Gastrocnemius medialis (tissue), 4 donors: ENCODE measurements at regions not wholly inside any gene's neighbourhood (a gene's known extent, or its start where the extent isn't known, plus 50 kb on each side); places are given as distances from the start of the nearest gene placed in this dataset.
"Not testable (repeated sequence)": the region's sequence is repeated elsewhere in the genome, so short reads cannot be mapped to it uniquely, and the experiment has no call there.

Experiments
- ATAC-seq, 2 donors: fragments of 150-250 bp; one replicate each; pipeline ENCODE4 v1.9.1; 2016
- DNase-seq, 2 donors: peaks; one replicate each; pipeline ENCODE4 v3.0.0-alpha.2; 2019
- H3K27ac ChIP-seq, 4 donors: fragments of 200-600 bp; sonication (generic); 1 replicate in 1 of 4; 2 replicates in 3 of 4; pipeline ENCODE4 v1.5.1; 2016 to 2018; ENCODE audit warnings: mild to moderate bottlenecking in 2 of 4, moderate library complexity in 1 of 4
- H3K27me3 ChIP-seq, 3 donors: fragments of 200-600 bp; sonication (generic) in 2 of 3; 1 replicate in 1 of 3; 2 replicates in 2 of 3; pipeline versions ENCODE4 v1.5.1 to v1.6.0; 2016 to 2019; ENCODE audit warnings: mild to moderate bottlenecking in 1 of 3, moderate library complexity in 1 of 3
- H3K36me3 ChIP-seq, 2 donors: fragments of 200-600 bp; sonication (generic) in 1 of 2; one replicate each; pipeline ENCODE4 v1.5.1; 2017 to 2018
- H3K4me1 ChIP-seq, 2 donors: fragments of 200-600 bp; sonication (generic) in 1 of 2; one replicate each; pipeline ENCODE4 v1.5.1; 2016 to 2017; ENCODE audit warnings: mild to moderate bottlenecking in 2 of 2
- H3K4me3 ChIP-seq, 4 donors: fragments of 200-600 bp; sonication (generic) in 3 of 4; 1 replicate in 1 of 4; 2 replicates in 3 of 4; pipeline ENCODE4 v1.5.1; 2016 to 2019; ENCODE audit warnings: mild to moderate bottlenecking in 2 of 4
- H3K9me3 ChIP-seq, 3 donors: fragments of 200-600 bp; sonication (generic) in 2 of 3; 1 replicate in 1 of 3; 2 replicates in 2 of 3; pipeline ENCODE4 v1.5.1; 2016 to 2019
- POLR2A ChIP-seq, 2 donors: fragments of 450-650 bp; IDR thresholded peaks; one replicate each; pipeline ENCODE4 v1.6.1; 2017; ENCODE audit warnings: antibody characterized with exemption in 2 of 2, mild to moderate bottlenecking in 2 of 2, moderate library complexity in 2 of 2
- in situ Hi-C, 4 donors: fragments of 200-750 bp; cut with MboI; loops; one replicate each; pipeline versions ENCODE4 v1.15.0 to v1.8.0; 2017; ENCODE audit warnings: low sequenced_read_pairs in 4 of 4
- intact Hi-C: fragments of 100-400 bp; cut with DNase I; formaldehyde crosslinking; loops from one replicate; pipeline ENCODE4 v1.15.1; 2023; ENCODE audit warnings: low total_unique reads
- TF ChIP-seq, protein P1 (sequence below), 5 experiments: fragments of 450-650 bp in 3 of 5; fragments of 200-600 bp in 2 of 5; sonication (generic) in 2 of 5; IDR thresholded peaks in 4 of 5; conservative IDR thresholded peaks in 1 of 5; 1 replicate in 4 of 5; 2 replicates in 1 of 5; pipeline ENCODE4 v1.5.1; 2016 to 2019; ENCODE audit warnings: antibody characterized with exemption in 5 of 5, mild to moderate bottlenecking in 3 of 5, moderate library complexity in 3 of 5

DNA sequence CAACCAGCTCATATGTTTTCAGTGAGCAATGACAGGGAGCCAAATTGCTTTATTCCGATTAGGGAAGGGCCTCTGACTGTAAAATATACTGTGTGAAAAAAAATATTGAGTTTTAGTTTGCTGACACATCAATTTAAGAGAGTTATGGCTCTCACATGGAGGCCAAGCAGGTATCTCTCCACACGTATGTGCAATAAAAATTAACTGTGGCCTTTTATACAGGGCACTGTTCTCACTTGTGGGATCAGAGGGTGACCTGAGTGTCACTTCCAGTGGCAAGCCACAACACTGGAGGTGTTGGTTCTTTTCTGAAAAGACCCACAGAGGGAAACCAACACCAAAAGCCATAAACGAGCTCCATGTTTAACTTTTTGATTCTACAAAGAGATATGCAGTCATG is 462.8 kb downstream of the MID1IP1 start:
- intact Hi-C loops (no loop called here), in situ Hi-C loops (no loop called here)
- DNase-seq: no peak
- H3K27me3 ChIP-seq: no peaks in the 10 kb centered on the region
- H3K36me3 ChIP-seq: no peaks in the 10 kb centered on the region
- H3K27ac ChIP-seq: no peak overlapping the region
- H3K4me3 ChIP-seq: no peak overlapping the region
- ATAC-seq: no peak
- TF ChIP-seq POLR2A (IDR thresholded peaks at IDR 0.05): no peak
- TF ChIP-seq, protein P1, sequence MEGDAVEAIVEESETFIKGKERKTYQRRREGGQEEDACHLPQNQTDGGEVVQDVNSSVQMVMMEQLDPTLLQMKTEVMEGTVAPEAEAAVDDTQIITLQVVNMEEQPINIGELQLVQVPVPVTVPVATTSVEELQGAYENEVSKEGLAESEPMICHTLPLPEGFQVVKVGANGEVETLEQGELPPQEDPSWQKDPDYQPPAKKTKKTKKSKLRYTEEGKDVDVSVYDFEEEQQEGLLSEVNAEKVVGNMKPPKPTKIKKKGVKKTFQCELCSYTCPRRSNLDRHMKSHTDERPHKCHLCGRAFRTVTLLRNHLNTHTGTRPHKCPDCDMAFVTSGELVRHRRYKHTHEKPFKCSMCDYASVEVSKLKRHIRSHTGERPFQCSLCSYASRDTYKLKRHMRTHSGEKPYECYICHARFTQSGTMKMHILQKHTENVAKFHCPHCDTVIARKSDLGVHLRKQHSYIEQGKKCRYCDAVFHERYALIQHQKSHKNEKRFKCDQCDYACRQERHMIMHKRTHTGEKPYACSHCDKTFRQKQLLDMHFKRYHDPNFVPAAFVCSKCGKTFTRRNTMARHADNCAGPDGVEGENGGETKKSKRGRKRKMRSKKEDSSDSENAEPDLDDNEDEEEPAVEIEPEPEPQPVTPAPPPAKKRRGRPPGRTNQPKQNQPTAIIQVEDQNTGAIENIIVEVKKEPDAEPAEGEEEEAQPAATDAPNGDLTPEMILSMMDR (IDR thresholded peaks at IDR 0.05 in 4 of 5, conservative IDR thresholded peaks at IDR 0.05 in 1 of 5): no peak
- peaks cover 0 to 3% (median 0%) of the 10 kb centered on the region in 3 donors for H3K9me3 ChIP-seq
- no peaks in the 10 kb centered on the region for H3K4me1 ChIP-seq

DNA sequence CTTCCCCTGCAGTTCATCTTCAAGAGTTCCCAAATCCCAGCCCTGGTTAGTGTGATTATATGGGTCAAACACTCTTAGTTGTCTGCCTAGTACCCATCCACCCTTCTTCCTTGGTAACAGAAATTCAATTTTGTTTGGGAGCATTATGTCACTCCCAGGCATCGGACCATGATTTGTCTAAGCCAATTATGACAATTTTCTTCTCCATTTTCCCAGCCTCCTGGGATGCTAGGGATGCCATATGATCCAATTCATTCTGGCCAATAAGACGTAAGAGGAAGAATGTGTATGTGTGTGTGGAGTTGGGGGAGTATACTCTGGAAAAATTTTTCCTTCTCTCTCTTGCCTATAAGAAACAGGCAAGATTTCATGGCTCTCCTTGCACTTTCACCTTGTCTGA is 465.9 kb downstream of the MID1IP1 start:
- DNase-seq (no peak), ATAC-seq (no peak)
- TF ChIP-seq, protein P1 (IDR thresholded peaks at IDR 0.05 in 4 of 5, conservative IDR thresholded peaks at IDR 0.05 in 1 of 5): no peak
- TF ChIP-seq POLR2A (IDR thresholded peaks at IDR 0.05): no peak
- Histone ChIP-seq H3K27ac (no peak overlapping the region), H3K36me3 (no peaks in the 10 kb centered on the region), H3K9me3 (peaks cover 0 to 3% (median 0%) of the 10 kb centered on the region in 3 donors), H3K4me3 (no peak overlapping the region), H3K4me1 (no peaks in the 10 kb centered on the region), H3K27me3 (no peaks in the 10 kb centered on the region)
- in situ Hi-C loops (no loop called here), intact Hi-C loops (no loop called here)

DNA sequence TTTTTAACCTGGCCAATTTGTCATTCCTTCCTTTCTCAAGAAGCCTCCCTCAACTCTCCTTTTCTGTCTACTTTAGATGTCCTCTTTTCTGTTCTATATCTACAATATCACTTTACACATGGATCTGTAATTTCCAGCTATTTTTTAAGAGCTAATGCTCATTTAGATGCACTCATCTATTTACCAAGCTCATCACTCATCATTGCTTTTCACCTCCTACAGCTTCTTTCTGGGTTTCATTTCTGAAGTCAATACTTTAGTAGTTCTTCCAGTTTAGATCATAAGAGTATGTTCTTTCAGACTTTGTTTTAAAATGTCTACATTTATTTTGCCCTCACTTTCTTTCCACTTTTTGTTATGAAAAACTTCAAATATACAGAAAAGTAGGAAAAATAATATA is 466.9 kb downstream of the MID1IP1 start:
- in situ Hi-C loops (no loop called here), intact Hi-C loops (no loop called here)
- no peaks in the 10 kb centered on the region for H3K4me1 ChIP-seq
- no peak for DNase-seq
- TF ChIP-seq POLR2A (IDR thresholded peaks at IDR 0.05): no peak
- TF ChIP-seq, protein P1 (IDR thresholded peaks at IDR 0.05 in 4 of 5, conservative IDR thresholded peaks at IDR 0.05 in 1 of 5): no peak
- no peaks in the 10 kb centered on the region for H3K27me3 ChIP-seq
- ATAC-seq: no peak
- no peak overlapping the region for H3K4me3 ChIP-seq
- H3K36me3 ChIP-seq: no peaks in the 10 kb centered on the region
- no peak overlapping the region for H3K27ac ChIP-seq
- peaks cover 0 to 3% (median 0%) of the 10 kb centered on the region in 3 donors for H3K9me3 ChIP-seq

DNA sequence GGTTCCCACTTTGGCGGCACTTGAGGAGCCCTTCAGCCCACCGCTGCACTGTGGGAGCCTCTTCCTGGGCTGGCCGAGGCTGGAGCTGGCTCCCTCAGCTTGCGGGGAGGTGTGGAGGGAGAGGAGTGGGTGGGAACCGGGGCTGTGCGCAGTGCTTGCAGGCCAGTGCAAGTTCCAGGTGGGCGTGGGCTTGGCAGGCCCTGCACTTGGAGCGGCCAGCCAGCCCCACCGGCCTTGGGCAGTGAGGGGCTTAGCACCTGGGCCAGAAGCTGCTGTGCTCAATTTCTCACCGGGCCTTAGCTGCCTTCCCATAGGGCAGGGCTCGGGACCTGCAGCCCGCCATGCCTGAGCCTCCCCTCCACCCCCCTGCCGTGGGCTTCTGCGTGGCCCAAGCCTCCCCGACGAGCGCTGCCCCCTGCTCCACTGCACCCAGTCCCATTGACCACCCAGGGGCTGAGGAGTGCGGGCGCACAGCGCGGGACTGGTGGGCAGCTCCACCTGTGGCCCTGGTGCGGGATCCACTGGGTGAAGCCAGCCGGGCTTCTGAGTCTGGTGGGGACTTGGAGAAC is 474.3 kb downstream of the MID1IP1 start:
- H3K9me3 ChIP-seq: no peaks in the 10 kb centered on the region
- no peak overlapping the region for H3K27ac ChIP-seq
- no peaks in the 10 kb centered on the region for H3K27me3 ChIP-seq
- H3K4me1 ChIP-seq: no peaks in the 10 kb centered on the region
- in situ Hi-C loops: no loop called here
- H3K36me3 ChIP-seq: no peaks in the 10 kb centered on the region
- no peak for ATAC-seq
- intact Hi-C loops: no loop called here
- TF ChIP-seq, protein P1 (IDR thresholded peaks at IDR 0.05 in 4 of 5, conservative IDR thresholded peaks at IDR 0.05 in 1 of 5): no peak
- TF ChIP-seq POLR2A (IDR thresholded peaks at IDR 0.05): no peak
- no peak for DNase-seq
- H3K4me3 ChIP-seq: no peak overlapping the region

DNA sequence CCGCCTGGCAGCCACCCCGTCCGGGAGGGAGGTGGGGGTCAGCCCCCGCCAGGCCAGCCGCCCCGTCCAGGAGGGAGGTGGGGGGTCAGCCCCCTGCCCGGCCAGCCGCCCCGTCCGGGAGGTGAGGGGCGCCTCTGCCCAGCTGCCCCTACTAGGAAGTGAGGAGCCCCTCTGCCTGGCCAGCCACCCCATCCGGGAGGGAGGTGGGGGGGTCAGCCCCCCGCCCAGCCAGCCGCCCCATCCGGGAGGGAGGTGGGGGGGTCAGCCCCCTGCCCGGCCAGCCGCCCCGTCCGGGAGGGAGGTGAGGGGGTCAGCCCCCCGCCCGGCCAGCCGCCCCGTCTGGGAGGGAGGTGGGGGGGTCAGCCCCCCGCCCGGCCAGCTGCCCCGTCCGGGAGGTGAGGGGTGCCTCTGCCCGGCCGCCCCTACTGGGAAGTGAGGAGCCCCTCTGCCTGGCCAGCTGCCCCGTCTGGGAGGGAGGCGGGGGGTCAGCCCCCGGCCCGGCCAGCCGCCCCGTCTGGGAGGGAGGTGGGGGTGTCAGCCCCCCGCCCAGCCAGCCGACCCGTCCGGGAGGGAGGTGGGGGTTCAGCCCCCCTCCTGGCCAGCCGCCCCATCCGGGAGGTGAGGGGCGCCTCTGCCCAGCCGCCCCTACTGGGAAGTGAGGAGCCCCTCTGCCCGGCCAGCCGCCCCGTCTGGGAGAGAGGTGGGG is 476.6 kb downstream of the MID1IP1 start:
- not testable (repeated sequence) for ATAC-seq

More for the DNA sequence above, 476.6 kb downstream of the MID1IP1 start:
- H3K4me3 ChIP-seq, H3K9me3 ChIP-seq, intact Hi-C loops, H3K27ac ChIP-seq, H3K27me3 ChIP-seq, H3K36me3 ChIP-seq, DNase-seq, H3K4me1 ChIP-seq, in situ Hi-C loops: not testable (repeated sequence)
